ENCODE measurements at regions not wholly inside any gene's neighbourhood (a gene's known extent, or its start where the extent isn't known, plus 50 kb on each side); places are given as distances from the start of the nearest gene placed in this dataset.

GRCh38 chr7:91759205-91759863, 121.2 kb downstream of the MTERF1 start:
- H3K27ac Mint-ChIP-seq (ENCODE audit: unreplicated experiment) = peak overlapping the region; percentile 46
- no peak overlapping the region for H3K4me3 Mint-ChIP-seq (ENCODE audit: unreplicated experiment)
- H3K9me3 Mint-ChIP-seq (ENCODE audit: low read depth) = peaks cover 44% of the 10 kb centered on the region
- TF ChIP-seq, protein P1, sequence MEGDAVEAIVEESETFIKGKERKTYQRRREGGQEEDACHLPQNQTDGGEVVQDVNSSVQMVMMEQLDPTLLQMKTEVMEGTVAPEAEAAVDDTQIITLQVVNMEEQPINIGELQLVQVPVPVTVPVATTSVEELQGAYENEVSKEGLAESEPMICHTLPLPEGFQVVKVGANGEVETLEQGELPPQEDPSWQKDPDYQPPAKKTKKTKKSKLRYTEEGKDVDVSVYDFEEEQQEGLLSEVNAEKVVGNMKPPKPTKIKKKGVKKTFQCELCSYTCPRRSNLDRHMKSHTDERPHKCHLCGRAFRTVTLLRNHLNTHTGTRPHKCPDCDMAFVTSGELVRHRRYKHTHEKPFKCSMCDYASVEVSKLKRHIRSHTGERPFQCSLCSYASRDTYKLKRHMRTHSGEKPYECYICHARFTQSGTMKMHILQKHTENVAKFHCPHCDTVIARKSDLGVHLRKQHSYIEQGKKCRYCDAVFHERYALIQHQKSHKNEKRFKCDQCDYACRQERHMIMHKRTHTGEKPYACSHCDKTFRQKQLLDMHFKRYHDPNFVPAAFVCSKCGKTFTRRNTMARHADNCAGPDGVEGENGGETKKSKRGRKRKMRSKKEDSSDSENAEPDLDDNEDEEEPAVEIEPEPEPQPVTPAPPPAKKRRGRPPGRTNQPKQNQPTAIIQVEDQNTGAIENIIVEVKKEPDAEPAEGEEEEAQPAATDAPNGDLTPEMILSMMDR (IDR thresholded peaks at IDR 0.05) = no peak
- no peaks in the 10 kb centered on the region for H3K27me3 Mint-ChIP-seq (ENCODE audit: low read depth)
- H3K4me1 Mint-ChIP-seq (ENCODE audit: low read depth) = peaks cover 4% of the 10 kb centered on the region
- no peak for DNase-seq (ENCODE audit: low spot score)
- peaks cover 11% of the 10 kb centered on the region for H3K36me3 Mint-ChIP-seq (ENCODE audit: low read depth)

DNA sequence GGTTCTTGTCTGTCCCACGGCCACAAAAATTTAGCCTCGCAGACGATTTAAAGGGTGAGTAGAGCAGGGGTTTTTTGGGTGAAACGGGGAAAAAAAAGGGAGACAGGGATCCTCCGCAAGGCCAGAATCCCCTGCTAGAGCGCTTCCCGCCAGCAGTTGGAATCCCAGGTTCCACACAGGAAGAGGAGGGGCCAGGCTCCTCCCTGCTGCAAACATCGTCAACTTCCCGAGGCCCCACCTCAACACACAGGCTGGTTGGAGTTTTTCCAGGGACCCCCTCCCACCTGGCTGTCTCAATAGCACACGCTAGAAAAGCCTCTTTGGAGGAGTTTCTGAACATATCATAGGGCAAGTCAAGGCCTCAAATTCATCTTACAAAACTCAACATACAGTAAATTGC, 112.7 kb downstream of the MTERF1 start:
- H3K27me3 Mint-ChIP-seq (ENCODE audit: low read depth) = no peaks in the 10 kb centered on the region
- peaks cover 28% of the 10 kb centered on the region for H3K4me1 Mint-ChIP-seq (ENCODE audit: low read depth)
- H3K9me3 Mint-ChIP-seq (ENCODE audit: low read depth) = peaks cover 21% of the 10 kb centered on the region
- TF ChIP-seq, protein P1 (IDR thresholded peaks at IDR 0.05) = no peak
- peaks cover 6% of the 10 kb centered on the region for H3K36me3 Mint-ChIP-seq (ENCODE audit: low read depth)
- DNase-seq (ENCODE audit: low spot score) = no peak
- no peak overlapping the region for H3K27ac Mint-ChIP-seq (ENCODE audit: unreplicated experiment)
- no peak overlapping the region for H3K4me3 Mint-ChIP-seq (ENCODE audit: unreplicated experiment)

GRCh38 chr7:91771394-91771793, 109.1 kb downstream of the MTERF1 start:
- DNase-seq (ENCODE audit: low spot score) = no peak
- Mint-ChIP-seq H3K4me3 (ENCODE audit: unreplicated experiment) (no peak overlapping the region), H3K27ac (ENCODE audit: unreplicated experiment) (peak overlapping the region; percentile 59), H3K4me1 (ENCODE audit: low read depth) (peaks cover 42% of the 10 kb centered on the region), H3K36me3 (ENCODE audit: low read depth) (peaks cover 2% of the 10 kb centered on the region), H3K9me3 (ENCODE audit: low read depth) (peaks cover 6% of the 10 kb centered on the region), H3K27me3 (ENCODE audit: low read depth) (no peaks in the 10 kb centered on the region)
- TF ChIP-seq, protein P1 (IDR thresholded peaks at IDR 0.05) = no peak

DNA sequence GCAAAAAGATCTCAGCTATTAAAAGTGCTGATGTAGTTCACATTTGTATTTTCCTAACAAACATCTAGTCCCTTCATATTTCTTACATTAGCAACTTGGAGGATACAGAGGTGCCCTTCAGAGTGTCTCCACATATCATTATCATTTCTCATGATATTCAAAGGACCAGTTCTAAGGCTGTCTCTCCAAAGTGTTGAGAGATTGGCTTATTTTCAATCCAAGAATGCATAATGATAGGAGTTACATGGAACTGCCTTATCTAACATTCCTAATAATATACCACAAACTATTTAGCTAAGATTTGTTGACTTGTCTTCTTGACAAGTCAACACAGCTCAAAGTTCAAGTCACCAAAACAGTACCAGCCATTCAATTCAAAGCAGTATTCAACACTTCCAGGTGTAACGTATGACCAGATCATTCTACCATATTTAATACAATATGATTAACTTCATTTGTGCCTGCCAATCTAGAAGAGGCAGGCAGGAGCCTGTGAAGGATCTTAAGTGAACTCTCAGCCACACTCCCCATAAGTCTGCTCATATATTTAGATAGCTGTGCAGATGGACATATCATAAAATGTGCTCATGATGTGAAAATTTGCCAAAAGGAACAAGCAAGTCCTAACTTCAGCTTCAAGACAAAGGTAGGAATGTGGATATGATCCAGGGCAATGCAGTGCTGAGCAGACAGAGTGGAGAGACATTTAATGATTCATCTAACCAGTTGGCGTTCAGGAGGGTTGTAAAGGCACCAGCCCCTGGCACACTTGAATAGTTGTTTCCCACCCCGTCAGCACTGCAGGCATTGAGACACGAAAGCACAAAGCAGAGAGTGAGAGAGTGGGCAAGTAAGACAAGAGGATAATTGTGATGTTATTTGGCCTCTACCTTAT, 108.3 kb downstream of the MTERF1 start:
- H3K27me3 Mint-ChIP-seq (ENCODE audit: low read depth) = no peaks in the 10 kb centered on the region
- H3K27ac Mint-ChIP-seq (ENCODE audit: unreplicated experiment) = peak overlapping the region; percentile 59
- peaks cover 6% of the 10 kb centered on the region for H3K9me3 Mint-ChIP-seq (ENCODE audit: low read depth)
- H3K4me1 Mint-ChIP-seq (ENCODE audit: low read depth) = peaks cover 44% of the 10 kb centered on the region
- DNase-seq (ENCODE audit: low spot score) = no peak
- TF ChIP-seq, protein P1 (IDR thresholded peaks at IDR 0.05) = no peak
- peaks cover 2% of the 10 kb centered on the region for H3K36me3 Mint-ChIP-seq (ENCODE audit: low read depth)
- H3K4me3 Mint-ChIP-seq (ENCODE audit: unreplicated experiment) = no peak overlapping the region

DNA sequence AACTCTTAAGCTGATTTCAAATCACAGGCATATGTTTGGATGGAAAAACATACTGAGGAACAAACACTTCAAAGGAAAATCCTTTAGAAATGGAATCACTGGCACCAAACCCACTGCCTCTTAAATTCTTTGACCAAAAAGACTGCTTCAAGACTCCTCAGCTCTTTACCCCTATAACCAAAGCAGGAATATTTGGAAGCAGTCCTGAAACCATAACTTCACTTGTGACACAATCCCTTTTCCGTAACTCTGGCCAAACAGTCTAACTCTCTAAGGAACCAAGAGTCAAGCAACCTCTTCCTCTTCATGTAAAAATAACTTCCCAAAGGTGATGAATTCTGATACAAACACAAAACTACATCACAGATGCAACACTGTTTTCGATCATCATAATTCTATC, 104.3 kb downstream of the MTERF1 start:
- H3K9me3 Mint-ChIP-seq (ENCODE audit: low read depth) = peaks cover 6% of the 10 kb centered on the region
- no peaks in the 10 kb centered on the region for H3K27me3 Mint-ChIP-seq (ENCODE audit: low read depth)
- no peak for DNase-seq (ENCODE audit: low spot score)
- H3K4me1 Mint-ChIP-seq (ENCODE audit: low read depth) = peaks cover 50% of the 10 kb centered on the region
- TF ChIP-seq, protein P1 (IDR thresholded peaks at IDR 0.05) = no peak
- no peak overlapping the region for H3K4me3 Mint-ChIP-seq (ENCODE audit: unreplicated experiment)
- peaks cover 2% of the 10 kb centered on the region for H3K36me3 Mint-ChIP-seq (ENCODE audit: low read depth)
- no peak overlapping the region for H3K27ac Mint-ChIP-seq (ENCODE audit: unreplicated experiment)

All from chondrocyte (in vitro differentiated cells).